HepG2 (cell line): ENCODE measurements at regions not wholly inside any gene's neighbourhood (a gene's known extent, or its start where the extent isn't known, plus 50 kb on each side); places are given as distances from the start of the nearest gene placed in this dataset.

ENCODE experiments used
- ATAC-seq: fragments of 200-7000 bp; cut with Tn5 transposase; 3 replicates; pipeline ENCODE4 v1.9.1; 2020; ENCODE audit warnings: mild to moderate bottlenecking, moderate library complexity
- BruUV-seq: library from RNA; stranded (reverse); fragments of 400-500 nt; replicated peaks from 2 replicates; lab custom pipeline; 2021; lab: Mats Ljungman, UMichigan
- CTCF ChIA-PET: fragments of 300-600 bp; formaldehyde crosslinking; extraction: SDS; loops from one replicate; lab custom pipeline; 2021; ENCODE audit warnings: low total read pairs, inconsistent platforms, low intra/inter-chr PET ratio; lab: Yijun Ruan, JAX
- POLR2A ChIA-PET: fragments of 350-600 bp; sonication (Branson Sonifier 250); formaldehyde crosslinking; loops from one replicate; lab custom pipeline; 2020; ENCODE audit warnings: antibody characterized with exemption, inconsistent platforms; lab: Yijun Ruan, JAX
- DNase-seq: peaks from one replicate; pipeline ENCODE4 v3.0.0-alpha.2; 2015; ENCODE audit warnings: low spot score
- FAIRE-seq: peaks from 3 replicates; lab custom pipeline; 2011; peaks lifted over from hg19 to GRCh38; lab: Jason Lieb, UNC
- H2AFZ ChIP-seq: one replicate; pipeline ENCODE4 v1.6.1; 2011; ENCODE audit warnings: low read length, inconsistent platforms
- H3K27ac ChIP-seq: fragments of 300-600 bp; 3 replicates; pipeline ENCODE4 v1.8.0; 2011; ENCODE audit warnings: mixed run types, mild to moderate bottlenecking, mixed read lengths, low read length, inconsistent platforms; ENCODE audit not compliant: insufficient read depth; ENCODE audit errors: extremely low read length
- H3K27me3 ChIP-seq, 2 experiments: fragments of 200-600 bp in 1 of 2; 2 replicates in 1 of 2; 3 replicates in 1 of 2; pipeline versions ENCODE4 v1.6.0 to v1.8.0; 2011; ENCODE audit warnings: low read length in 2 of 2, mild to moderate bottlenecking in 2 of 2, moderate library complexity in 2 of 2, inconsistent platforms in 1 of 2; ENCODE audit not compliant: insufficient read depth in 2 of 2, control insufficient read depth in 1 of 2
- H3K36me3 ChIP-seq, 2 experiments: fragments of 200-600 bp in 1 of 2; replicated peaks in 1 of 2; 2 replicates in 1 of 2; 3 replicates in 1 of 2; pipeline versions ENCODE4 v1.5.1 to v1.8.0; 2011; ENCODE audit warnings: low read length in 2 of 2, inconsistent platforms in 1 of 2; ENCODE audit not compliant: insufficient read depth in 2 of 2, control insufficient read depth in 1 of 2
- H3K4me1 ChIP-seq: 2 replicates; pipeline ENCODE4 v1.5.1; 2012; ENCODE audit warnings: low read length, inconsistent platforms; ENCODE audit not compliant: insufficient read depth
- H3K4me2 ChIP-seq: 2 replicates; pipeline ENCODE4 v1.6.0; 2011; ENCODE audit warnings: low read depth, low read length, inconsistent platforms
- H3K4me3 ChIP-seq, 3 experiments: fragments of 200-600 bp in 1 of 3; sonication (generic), shearing (Covaris generic) in 1 of 3; replicated peaks in 1 of 3; 2 replicates each; pipeline ENCODE4 v1.5.1; 2011 to 2016; ENCODE audit warnings: low read length in 3 of 3, inconsistent platforms in 2 of 3, low read depth in 2 of 3, mild to moderate bottlenecking in 2 of 3, control low read depth in 1 of 3, mixed read lengths in 1 of 3; ENCODE audit not compliant: insufficient read depth in 1 of 3
- H3K79me2 ChIP-seq: one replicate; pipeline ENCODE4 v1.6.1; 2011; ENCODE audit warnings: low read length, inconsistent platforms; ENCODE audit not compliant: insufficient read depth
- H3K9ac ChIP-seq: 2 replicates; pipeline ENCODE4 v1.6.0; 2011; ENCODE audit warnings: mild to moderate bottlenecking, low read depth, low read length, inconsistent platforms; ENCODE audit not compliant: insufficient read depth
- H3K9me3 ChIP-seq: 2 replicates; pipeline ENCODE4 v1.5.1; 2012; ENCODE audit warnings: mild to moderate bottlenecking, low read length
- H4K20me1 ChIP-seq: 2 replicates; pipeline ENCODE4 v1.6.0; 2011; ENCODE audit warnings: inconsistent platforms, mild to moderate bottlenecking, low read length, moderate library complexity; ENCODE audit not compliant: insufficient read depth
- ARID2 ChIP-seq: sonication (generic); formaldehyde crosslinking; IDR thresholded peaks from 2 replicates; pipeline ENCODE4 v1.8.1; 2022; ENCODE audit warnings: mild to moderate bottlenecking, missing genetic modification reagents, borderline replicate concordance
- EEA1 ChIP-seq: sonication (generic); formaldehyde crosslinking; IDR thresholded peaks from 2 replicates; pipeline ENCODE4 v1.5.1; 2020; ENCODE audit warnings: mild to moderate bottlenecking, missing genetic modification reagents, borderline replicate concordance
- FOSL2 ChIP-seq: sonication (generic); formaldehyde crosslinking; IDR thresholded peaks from 2 replicates; pipeline ENCODE4 v1.4.0; 2020; ENCODE audit warnings: missing genetic modification reagents
- HNRNPK ChIP-seq: fragments of 200-400 bp; formaldehyde crosslinking; IDR thresholded peaks from 2 replicates; pipeline ENCODE4 v1.6.1; 2018; ENCODE audit warnings: low read length, low read depth, moderate library complexity, mild to moderate bottlenecking; ENCODE audit not compliant: poor library complexity, severe bottlenecking
- ZBED4 ChIP-seq: sonication (generic); formaldehyde crosslinking; IDR thresholded peaks from 2 replicates; pipeline ENCODE4 v1.4.0; 2020; ENCODE audit warnings: missing genetic modification reagents, borderline replicate concordance
- ZMYM2 ChIP-seq: sonication (generic); formaldehyde crosslinking; IDR thresholded peaks from 2 replicates; pipeline ENCODE4 v1.8.0; 2022; ENCODE audit warnings: mild to moderate bottlenecking, missing genetic modification reagents
- ZNF331 ChIP-seq: sonication (generic); formaldehyde crosslinking; IDR thresholded peaks from 2 replicates; pipeline ENCODE4 v1.4.0; 2020; ENCODE audit warnings: missing genetic modification reagents
- ZNF432 ChIP-seq: sonication (generic); formaldehyde crosslinking; IDR thresholded peaks from 2 replicates; pipeline ENCODE4 v1.5.0; 2020; ENCODE audit warnings: missing genetic modification reagents, mild to moderate bottlenecking, borderline replicate concordance
- ZNF709 ChIP-seq: sonication (generic); formaldehyde crosslinking; IDR thresholded peaks from 2 replicates; pipeline ENCODE4 v1.5.0; 2020; ENCODE audit warnings: mild to moderate bottlenecking, missing genetic modification reagents
- ZNF713 ChIP-seq: sonication (generic); formaldehyde crosslinking; IDR thresholded peaks from 2 replicates; pipeline ENCODE4 v1.4.0; 2020; ENCODE audit warnings: mild to moderate bottlenecking, missing genetic modification reagents
- ZNF749 ChIP-seq: sonication (generic); formaldehyde crosslinking; IDR thresholded peaks from 2 replicates; pipeline ENCODE4 v1.8.0; 2022; ENCODE audit warnings: mild to moderate bottlenecking, missing genetic modification reagents, moderate library complexity, borderline replicate concordance
- ZNF800 ChIP-seq: sonication (generic); formaldehyde crosslinking; IDR thresholded peaks from 2 replicates; pipeline ENCODE4 v1.4.0; 2020; ENCODE audit warnings: missing genetic modification reagents
- WGBS: methylation state at CpG from one replicate; pipeline ENCODE4 v1.1.6; 2017; ENCODE audit warnings: low lambda C conversion rate; 5-methylcytosine and 5-hydroxymethylcytosine counted together
- in situ Hi-C: cut with HindIII; loops from 2 replicates; pipeline ENCODE4 v1.10.0; 2017; ENCODE audit warnings: low pct_unique_long_range_greater_than_20kb; ENCODE audit not compliant: extremely low pct_ligation_motif_present
- intact Hi-C: fragments of 100-400 bp; cut with micrococcal nuclease; formaldehyde crosslinking; loops from one replicate; pipeline ENCODE4 v1.10.0; 2022; ENCODE audit not compliant: unreplicated experiment
- TF ChIP-seq, protein P1 (sequence below): sonication (generic); formaldehyde crosslinking; IDR thresholded peaks from 2 replicates; pipeline ENCODE4 v1.5.0; 2020; ENCODE audit warnings: mild to moderate bottlenecking, missing genetic modification reagents
- TF ChIP-seq, protein P2 (sequence below): IDR thresholded peaks from 2 replicates; pipeline ENCODE4 v1.6.1; 2018; ENCODE audit warnings: missing genetic modification reagents

GRCh38 chr14:71463807-71464206 lies 468.4 kb upstream of the RGS6 start (continued):
- no peak for TF ChIP-seq ZNF800 (CRISPR knock-in tag)
- no peak for TF ChIP-seq HNRNPK
- TF ChIP-seq, protein P1, sequence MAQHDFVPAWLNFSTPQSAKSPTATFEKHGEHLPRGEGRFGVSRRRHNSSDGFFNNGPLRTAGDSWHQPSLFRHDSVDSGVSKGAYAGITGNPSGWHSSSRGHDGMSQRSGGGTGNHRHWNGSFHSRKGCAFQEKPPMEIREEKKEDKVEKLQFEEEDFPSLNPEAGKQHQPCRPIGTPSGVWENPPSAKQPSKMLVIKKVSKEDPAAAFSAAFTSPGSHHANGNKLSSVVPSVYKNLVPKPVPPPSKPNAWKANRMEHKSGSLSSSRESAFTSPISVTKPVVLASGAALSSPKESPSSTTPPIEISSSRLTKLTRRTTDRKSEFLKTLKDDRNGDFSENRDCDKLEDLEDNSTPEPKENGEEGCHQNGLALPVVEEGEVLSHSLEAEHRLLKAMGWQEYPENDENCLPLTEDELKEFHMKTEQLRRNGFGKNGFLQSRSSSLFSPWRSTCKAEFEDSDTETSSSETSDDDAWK, result no peak

- FAIRE-seq (no peak), DNase-seq (no peak), ATAC-seq (no peak)
- H4K20me1 ChIP-seq, result no peaks in the 10 kb centered on the region
- BruUV-seq, result no TSS peak
- no peaks in the 10 kb centered on the region for H3K36me3 ChIP-seq
- no peaks in the 10 kb centered on the region for H3K79me2 ChIP-seq
- H3K4me3 ChIP-seq, result no peak overlapping the region
- H3K9ac ChIP-seq, result no peak overlapping the region
- H3K4me2 ChIP-seq, result no peak overlapping the region
- TF ChIP-seq EEA1 (CRISPR knock-in tag) (no peak), ZNF749 (CRISPR knock-in tag) (no peak), ZBED4 (CRISPR knock-in tag) (no peak), ARID2 (CRISPR knock-in tag) (no peak), ZMYM2 (no peak), ZNF709 (CRISPR knock-in tag) (no peak), ZNF331 (no peak), FOSL2 (no peak), ZNF713 (CRISPR knock-in tag) (no peak), ZNF432 (CRISPR knock-in tag) (no peak)
- TF ChIP-seq, protein P2, sequence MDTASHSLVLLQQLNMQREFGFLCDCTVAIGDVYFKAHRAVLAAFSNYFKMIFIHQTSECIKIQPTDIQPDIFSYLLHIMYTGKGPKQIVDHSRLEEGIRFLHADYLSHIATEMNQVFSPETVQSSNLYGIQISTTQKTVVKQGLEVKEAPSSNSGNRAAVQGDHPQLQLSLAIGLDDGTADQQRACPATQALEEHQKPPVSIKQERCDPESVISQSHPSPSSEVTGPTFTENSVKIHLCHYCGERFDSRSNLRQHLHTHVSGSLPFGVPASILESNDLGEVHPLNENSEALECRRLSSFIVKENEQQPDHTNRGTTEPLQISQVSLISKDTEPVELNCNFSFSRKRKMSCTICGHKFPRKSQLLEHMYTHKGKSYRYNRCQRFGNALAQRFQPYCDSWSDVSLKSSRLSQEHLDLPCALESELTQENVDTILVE (CRISPR knock-in tag), result no peak
- no peaks in the 10 kb centered on the region for H3K9me3 ChIP-seq
- intact Hi-C loops, result no loop called here
- 100% methylated on average over 4 of the region's 4 CpGs for WGBS
- H2AFZ ChIP-seq, result no peak overlapping the region
- no peak overlapping the region for H3K27ac ChIP-seq
- H3K4me1 ChIP-seq, result peaks cover 6% of the 10 kb centered on the region; the same call in 1 of the 2 replicates
- in situ Hi-C loops, result no loop called here
- H3K27me3 ChIP-seq, result no peaks in the 10 kb centered on the region
- CTCF ChIA-PET, result no interaction called here
- POLR2A ChIA-PET, result no interaction called here
Observed at GRCh38 chr14:71464840-71465239, 467.4 kb upstream of the RGS6 start.
